HPDE6-E6E7 (cell line): ENCODE measurements at regions not wholly inside any gene's neighbourhood (a gene's known extent, or its start where the extent isn't known, plus 50 kb on each side); places are given as distances from the start of the nearest gene placed in this dataset.

Source experiments
- DNase-seq: peaks from one replicate; pipeline ENCODE4 v3.0.0; 2011; ENCODE audit warnings: missing footprints; ENCODE audit errors: extremely low spot score

- DNase-seq: no peak
Measured at GRCh38 chr1:239732770-239733169, 346.4 kb downstream of the CHRM3 start.

- DNase-seq: no peak
Measured at GRCh38 chr1:239733995-239734394, 347.6 kb downstream of the CHRM3 start.

GRCh38 chr1:239735111-239735510 lies 348.7 kb downstream of the CHRM3 start:
- DNase-seq: no peak

GRCh38 chr1:239736479-239736878 lies 350.1 kb downstream of the CHRM3 start:
- no peak for DNase-seq

- no peak for DNase-seq
Measured at GRCh38 chr1:239739375-239739774, 352.3 kb upstream of the FMN2 start.

- DNase-seq: no peak
Measured at GRCh38 chr1:239739919-239740318, 351.8 kb upstream of the FMN2 start.

GRCh38 chr1:239742416-239743109 lies 349.1 kb upstream of the FMN2 start:
- DNase-seq: no peak

GRCh38 chr1:239744851-239745250 lies 346.8 kb upstream of the FMN2 start:
- DNase-seq: no peak

- no peak for DNase-seq
Measured at GRCh38 chr1:239755107-239755912, 336.4 kb upstream of the FMN2 start.

- DNase-seq: no peak
Measured at GRCh38 chr1:239757716-239758115, 334.0 kb upstream of the FMN2 start.

GRCh38 chr1:239758756-239759155 lies 332.9 kb upstream of the FMN2 start:
- no peak for DNase-seq

GRCh38 chr1:239761509-239761908 lies 330.2 kb upstream of the FMN2 start:
- no peak for DNase-seq

GRCh38 chr1:239763850-239764249 lies 327.8 kb upstream of the FMN2 start:
- no peak for DNase-seq

GRCh38 chr1:239764546-239764945 lies 327.1 kb upstream of the FMN2 start:
- DNase-seq: no peak

GRCh38 chr1:239765163-239765562 lies 326.5 kb upstream of the FMN2 start:
- DNase-seq: no peak

- no peak for DNase-seq
Measured at GRCh38 chr1:239771550-239771949, 320.1 kb upstream of the FMN2 start.

- DNase-seq: no peak
Measured at GRCh38 chr1:239772446-239772845, 319.2 kb upstream of the FMN2 start.

GRCh38 chr1:239775466-239775865 lies 316.2 kb upstream of the FMN2 start:
- DNase-seq: no peak

GRCh38 chr1:239778208-239778813 lies 313.4 kb upstream of the FMN2 start:
- no peak for DNase-seq

- no peak for DNase-seq
Measured at GRCh38 chr1:239779962-239780361, 311.7 kb upstream of the FMN2 start.

- DNase-seq: no peak
Measured at GRCh38 chr1:239784896-239785295, 306.8 kb upstream of the FMN2 start.

GRCh38 chr1:239785576-239785975 lies 306.1 kb upstream of the FMN2 start:
- DNase-seq: no peak

- DNase-seq: no peak
Measured at GRCh38 chr1:239786464-239786863, 305.2 kb upstream of the FMN2 start.
